ENCODE measurements at regions not wholly inside any gene's neighbourhood (a gene's known extent, or its start where the extent isn't known, plus 50 kb on each side); places are given as distances from the start of the nearest gene placed in this dataset.

DNA sequence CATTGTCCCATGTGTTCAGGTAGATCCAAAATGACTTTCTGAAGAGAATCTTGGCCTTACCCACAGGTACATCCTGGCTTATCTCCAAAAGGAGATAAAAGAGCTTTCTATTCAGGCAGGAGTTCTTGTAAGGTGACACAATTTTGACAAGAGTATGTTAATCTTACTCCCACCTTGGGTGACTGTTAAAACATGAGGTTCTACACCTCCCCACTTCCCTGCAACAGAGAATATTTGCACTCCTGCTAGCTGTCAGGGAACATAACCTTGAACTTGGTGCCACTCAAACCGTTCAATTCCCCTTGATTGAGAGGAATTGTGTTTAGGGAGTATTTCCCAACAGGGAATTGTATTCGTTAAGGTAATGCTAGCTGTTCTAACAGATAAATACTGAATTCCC lies 372.5 kb upstream of the KLHL29 start:
- TF ChIP-seq, protein P1, sequence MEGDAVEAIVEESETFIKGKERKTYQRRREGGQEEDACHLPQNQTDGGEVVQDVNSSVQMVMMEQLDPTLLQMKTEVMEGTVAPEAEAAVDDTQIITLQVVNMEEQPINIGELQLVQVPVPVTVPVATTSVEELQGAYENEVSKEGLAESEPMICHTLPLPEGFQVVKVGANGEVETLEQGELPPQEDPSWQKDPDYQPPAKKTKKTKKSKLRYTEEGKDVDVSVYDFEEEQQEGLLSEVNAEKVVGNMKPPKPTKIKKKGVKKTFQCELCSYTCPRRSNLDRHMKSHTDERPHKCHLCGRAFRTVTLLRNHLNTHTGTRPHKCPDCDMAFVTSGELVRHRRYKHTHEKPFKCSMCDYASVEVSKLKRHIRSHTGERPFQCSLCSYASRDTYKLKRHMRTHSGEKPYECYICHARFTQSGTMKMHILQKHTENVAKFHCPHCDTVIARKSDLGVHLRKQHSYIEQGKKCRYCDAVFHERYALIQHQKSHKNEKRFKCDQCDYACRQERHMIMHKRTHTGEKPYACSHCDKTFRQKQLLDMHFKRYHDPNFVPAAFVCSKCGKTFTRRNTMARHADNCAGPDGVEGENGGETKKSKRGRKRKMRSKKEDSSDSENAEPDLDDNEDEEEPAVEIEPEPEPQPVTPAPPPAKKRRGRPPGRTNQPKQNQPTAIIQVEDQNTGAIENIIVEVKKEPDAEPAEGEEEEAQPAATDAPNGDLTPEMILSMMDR (IDR thresholded peaks at IDR 0.05) = no peak
- TF ChIP-seq EP300 (IDR thresholded peaks at IDR 0.05) (no peak), POLR2A (IDR thresholded peaks at IDR 0.05) (no peak)

Data from ovary (tissue), 3 donors.